AG09319 (cell line): ENCODE measurements at regions not wholly inside any gene's neighbourhood (a gene's known extent, or its start where the extent isn't known, plus 50 kb on each side); places are given as distances from the start of the nearest gene placed in this dataset.
"Not testable (repeated sequence)": the region's sequence is repeated elsewhere in the genome, so short reads cannot be mapped to it uniquely, and the experiment has no call there.

ENCODE experiments used
- DNase-seq: peaks from one replicate; pipeline ENCODE4 v3.0.0-alpha.2; 2010; ENCODE audit warnings: low read depth; ENCODE audit errors: extremely low read depth
- CTCF ChIP-seq: IDR thresholded peaks from 2 replicates; pipeline ENCODE4 v1.5.1; 2011; ENCODE audit warnings: low read depth, mild to moderate bottlenecking, inconsistent platforms, low read length, moderate library complexity

GRCh38 chr13:81246556-81246955, 905.6 kb upstream of the SPRY2 start:
- DNase-seq: no peak
- no peak for TF ChIP-seq CTCF

DNA sequence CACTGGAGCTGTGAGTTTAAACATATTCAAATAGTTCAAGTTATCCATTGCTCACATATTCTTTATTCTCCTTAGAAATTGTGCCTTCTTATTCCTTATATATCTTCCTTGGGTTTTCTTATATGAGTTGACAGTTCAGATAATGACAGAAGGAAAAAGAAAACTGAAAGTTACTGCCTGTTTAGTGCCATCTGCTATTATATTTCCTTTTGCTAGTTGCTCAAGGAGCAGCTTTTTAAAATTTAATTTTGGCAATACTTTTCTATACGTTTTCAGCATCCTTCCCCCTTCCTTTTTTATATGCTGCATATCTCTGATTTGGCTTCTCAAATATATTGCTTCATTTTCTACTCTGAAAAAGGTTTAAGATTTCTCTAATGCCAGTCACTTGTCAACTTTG, 903.1 kb upstream of the SPRY2 start:
- no peak for DNase-seq
- no peak for TF ChIP-seq CTCF

DNA sequence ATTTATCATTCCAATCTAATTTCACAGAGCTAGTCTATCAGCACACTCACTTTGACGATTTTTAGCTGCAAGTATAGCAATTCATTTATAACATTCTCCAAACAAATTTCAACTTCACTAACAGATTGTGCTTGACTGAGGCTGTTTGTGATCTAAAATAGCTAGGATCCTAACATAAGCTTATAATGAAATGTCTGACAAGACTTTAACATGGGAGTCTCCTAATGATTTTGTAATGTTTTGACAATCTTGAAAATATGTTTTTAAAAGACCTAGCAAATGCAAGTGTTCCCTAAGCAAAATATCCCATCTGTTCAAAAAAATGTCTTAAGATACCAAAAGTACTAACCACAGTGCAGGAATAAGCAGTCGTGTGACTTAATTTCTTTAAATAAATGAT, 889.5 kb upstream of the SPRY2 start:
- no peak for DNase-seq
- no peak for TF ChIP-seq CTCF

DNA sequence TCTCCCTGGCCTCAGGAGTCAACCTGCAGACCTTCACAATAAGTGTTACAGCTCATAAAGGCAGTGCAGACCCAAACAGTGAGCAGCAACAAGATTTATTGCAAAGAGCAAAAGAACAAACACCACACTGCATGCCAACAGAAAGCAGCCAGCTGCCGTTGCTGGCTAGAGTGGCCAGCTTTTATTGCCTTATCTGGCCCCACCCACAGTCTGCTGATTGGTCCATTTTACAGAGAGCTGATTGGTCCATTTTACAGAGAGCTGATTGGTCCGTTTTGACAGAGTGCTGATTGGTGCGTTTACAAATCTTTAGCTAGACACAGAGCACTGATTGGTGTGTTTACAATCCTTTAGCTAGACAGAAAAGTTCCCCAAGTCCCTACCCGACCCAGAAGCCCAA, 885.9 kb upstream of the SPRY2 start:
- not testable (repeated sequence) for DNase-seq

DNA sequence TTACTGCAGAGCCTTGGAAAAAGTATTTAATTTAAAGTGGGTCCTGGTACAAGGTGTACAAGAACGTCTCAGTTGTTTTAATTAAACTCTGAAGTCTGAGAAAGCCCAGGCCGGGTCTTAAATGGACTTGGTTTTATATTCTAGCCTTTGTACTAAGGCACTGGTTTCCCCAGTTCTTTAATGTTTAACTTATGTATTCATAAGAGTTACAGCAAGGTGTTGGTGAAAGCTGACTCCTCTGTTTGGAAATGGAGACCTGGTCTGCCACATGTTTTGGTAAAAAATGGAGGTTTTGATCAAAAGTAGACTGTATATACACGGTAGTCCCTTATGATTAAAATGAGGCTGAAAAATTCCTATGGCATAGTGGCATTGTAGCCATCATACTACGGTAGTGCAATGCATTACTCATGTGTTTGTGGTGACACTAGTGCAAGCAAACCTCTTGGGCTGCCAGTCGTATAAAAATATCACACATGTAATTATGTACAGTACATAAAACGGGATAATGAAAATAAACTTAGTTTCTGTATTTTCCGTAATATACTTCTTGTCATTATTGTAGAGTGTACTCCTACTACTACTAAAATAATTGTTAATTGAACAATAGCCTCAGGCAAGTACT, 883.4 kb upstream of the SPRY2 start:
- no peak for TF ChIP-seq CTCF

DNA sequence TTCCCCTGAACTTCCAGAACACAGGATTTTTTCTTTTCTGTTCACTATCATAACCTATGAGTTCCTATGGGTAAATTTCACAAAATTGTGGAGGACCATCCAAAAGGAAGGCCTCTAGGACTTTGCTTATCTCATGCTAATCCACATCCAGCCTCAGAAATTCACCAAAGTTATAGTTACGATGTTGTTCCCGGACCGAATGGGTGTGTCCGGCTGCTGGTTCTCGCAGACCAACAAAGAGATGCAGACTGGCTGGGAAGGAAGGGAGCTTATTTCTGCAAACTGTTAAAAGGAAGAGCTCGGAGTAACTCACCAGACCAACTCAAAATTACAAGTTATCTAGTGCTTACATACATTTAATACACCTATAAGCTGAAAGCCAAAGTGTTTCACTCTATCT, 882.9 kb upstream of the SPRY2 start:
- no peak for TF ChIP-seq CTCF

More for the DNA sequence above, 883.4 kb upstream of the SPRY2 start:
- no peak for DNase-seq

GRCh38 chr13:81211713-81212112, 870.8 kb upstream of the SPRY2 start:
- TF ChIP-seq CTCF: no peak

More for the DNA sequence above, 882.9 kb upstream of the SPRY2 start:
- DNase-seq: no peak

DNA sequence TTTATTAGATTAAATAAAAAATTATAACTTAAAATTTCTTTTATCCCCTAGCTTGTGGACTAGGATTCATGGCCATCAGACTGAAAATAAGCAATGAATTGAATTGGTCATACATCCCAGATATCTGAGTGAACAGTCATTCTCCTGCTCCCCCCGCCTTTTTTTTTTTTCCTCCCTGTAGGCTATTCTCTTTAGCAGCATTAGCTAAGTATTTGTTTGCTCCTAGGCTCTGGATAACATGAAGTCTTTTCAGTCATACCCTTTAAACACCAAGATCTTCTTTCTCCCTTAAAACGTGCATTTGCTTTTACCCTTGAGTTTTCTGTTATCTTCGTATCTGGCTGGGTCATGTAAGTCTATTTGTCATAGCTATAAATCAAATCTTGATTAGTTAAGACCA, 866.7 kb upstream of the SPRY2 start:
- TF ChIP-seq CTCF: no peak
- no peak for DNase-seq

More at GRCh38 chr13:81211713-81212112, 870.8 kb upstream of the SPRY2 start:
- DNase-seq: no peak
